SK-MEL-5 (cell line): ENCODE measurements at regions not wholly inside any gene's neighbourhood (a gene's known extent, or its start where the extent isn't known, plus 50 kb on each side); places are given as distances from the start of the nearest gene placed in this dataset.
"Not testable (repeated sequence)": the region's sequence is repeated elsewhere in the genome, so short reads cannot be mapped to it uniquely, and the experiment has no call there.

Experiments used
- DNase-seq: peaks from one replicate; pipeline ENCODE4 v3.0.0-alpha.2; 2016; ENCODE audit warnings: low read depth, low spot score
- in situ Hi-C: cut with HindIII; loops from 2 replicates; pipeline ENCODE4 v1.10.0; 2016; ENCODE audit warnings: low sequenced_read_pairs, high pct_unique_total_duplicates, low pct_unique_long_range_greater_than_20kb

DNA sequence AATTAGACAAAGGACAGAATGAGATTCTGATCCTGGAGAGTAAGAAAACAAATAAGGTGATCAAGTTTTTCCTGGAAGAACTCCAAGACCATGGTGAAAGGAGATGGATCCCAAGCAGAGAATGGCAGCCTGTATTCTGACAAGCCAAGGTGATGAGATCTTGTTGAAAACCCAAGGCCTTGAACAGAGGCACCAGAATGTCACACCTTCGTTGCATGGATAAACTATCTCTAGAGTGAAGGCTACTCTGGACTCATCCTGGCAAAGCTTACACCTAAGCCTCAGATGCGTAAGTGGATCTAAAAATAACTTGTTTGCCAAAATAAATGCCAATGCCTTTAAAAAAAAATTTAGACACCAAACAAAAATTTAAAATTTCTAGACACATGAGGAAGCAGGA, 605.9 kb downstream of the ETNK1 start:
- DNase-seq, result no peak

DNA sequence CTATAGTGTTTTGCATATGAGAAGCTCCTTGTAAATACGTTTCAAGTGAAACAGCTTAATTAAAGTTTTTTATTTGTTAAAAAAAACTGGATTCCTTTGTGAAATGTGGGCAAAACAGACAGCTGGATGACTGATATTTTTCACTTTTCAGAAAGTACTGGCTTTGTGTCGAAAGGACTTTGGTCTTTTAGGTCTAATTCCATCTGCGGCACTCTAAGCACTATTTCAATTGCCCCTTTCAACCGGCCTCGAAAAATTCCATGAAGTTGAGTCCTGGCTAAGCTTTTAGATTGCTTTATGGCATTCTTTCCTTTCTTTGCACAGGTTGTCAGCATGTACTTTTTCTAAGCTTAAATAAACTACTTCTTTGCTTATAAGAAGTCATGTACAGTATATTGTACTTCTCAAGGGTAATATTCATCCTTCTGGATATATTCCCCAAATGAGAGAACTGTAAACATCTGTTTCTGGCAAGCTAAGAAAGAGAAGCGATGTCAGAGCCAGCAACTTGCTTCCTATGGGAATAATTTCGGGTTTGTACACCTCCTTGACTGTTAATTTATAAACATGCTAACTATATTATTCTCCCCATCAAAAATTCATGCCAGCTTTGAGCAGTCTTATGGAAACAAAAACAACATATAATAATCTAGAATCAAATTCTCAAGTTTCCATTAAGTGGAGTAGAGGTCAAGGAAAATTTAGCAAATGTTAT, 611.3 kb downstream of the ETNK1 start:
- in situ Hi-C loops, result no loop called here
- DNase-seq, result no peak

More for the DNA sequence above, 605.9 kb downstream of the ETNK1 start:
- in situ Hi-C loops, result no loop called here

GRCh38 chr12:23236811-23237210, 611.8 kb downstream of the ETNK1 start:
- no peak for DNase-seq
- in situ Hi-C loops, result no loop called here

DNA sequence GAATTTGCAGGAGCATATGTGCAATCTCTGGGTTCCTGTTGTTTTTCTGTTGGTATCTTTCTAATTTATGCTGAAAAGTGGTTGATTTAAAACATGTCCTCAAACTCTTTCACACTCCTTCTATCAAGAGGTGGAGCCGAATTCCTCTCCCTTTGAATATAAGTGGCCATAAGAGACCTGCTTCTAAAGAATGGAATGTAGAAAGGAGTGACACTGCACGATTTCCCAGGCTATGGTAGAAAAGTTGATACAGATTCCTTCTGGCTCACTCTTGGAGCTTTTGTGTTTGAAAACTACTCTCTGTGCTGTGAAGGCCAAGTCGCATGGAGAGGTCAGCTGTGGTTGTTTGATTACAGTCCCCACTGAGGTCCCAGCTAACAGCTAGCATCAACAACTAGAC, 613.2 kb downstream of the ETNK1 start:
- DNase-seq, result no peak
- in situ Hi-C loops, result no loop called here

GRCh38 chr12:23238957-23239356, 614.0 kb downstream of the ETNK1 start:
- DNase-seq, result no peak
- in situ Hi-C loops, result no loop called here

- in situ Hi-C loops, result no loop called here
- no peak for DNase-seq
These were observed 620.2 kb downstream of the ETNK1 start for GRCh38 chr12:23245186-23245585.

DNA sequence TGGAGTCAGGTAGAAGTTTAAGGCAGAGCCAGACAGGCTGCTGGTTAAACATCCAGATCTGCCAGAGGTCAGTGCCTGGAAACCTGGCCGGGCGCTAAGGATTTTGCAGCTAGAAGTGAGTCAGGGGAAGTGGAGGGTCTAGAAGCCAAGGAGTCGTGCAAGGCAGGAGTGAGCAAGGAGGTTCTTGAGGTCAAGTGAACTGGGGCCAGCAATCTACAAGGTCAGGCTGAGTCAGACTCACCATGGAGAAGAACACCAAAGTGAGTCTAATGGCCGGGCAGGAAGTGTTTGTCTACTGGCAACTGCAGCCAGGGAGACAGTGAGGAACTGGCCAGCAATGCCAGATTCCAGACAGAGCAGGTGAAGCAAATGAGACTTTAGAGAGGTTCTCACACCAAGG, 628.2 kb downstream of the ETNK1 start:
- in situ Hi-C loops, result no loop called here
- no peak for DNase-seq

GRCh38 chr12:23253910-23254309, 628.9 kb downstream of the ETNK1 start:
- DNase-seq, in situ Hi-C loops: not testable (repeated sequence)

DNA sequence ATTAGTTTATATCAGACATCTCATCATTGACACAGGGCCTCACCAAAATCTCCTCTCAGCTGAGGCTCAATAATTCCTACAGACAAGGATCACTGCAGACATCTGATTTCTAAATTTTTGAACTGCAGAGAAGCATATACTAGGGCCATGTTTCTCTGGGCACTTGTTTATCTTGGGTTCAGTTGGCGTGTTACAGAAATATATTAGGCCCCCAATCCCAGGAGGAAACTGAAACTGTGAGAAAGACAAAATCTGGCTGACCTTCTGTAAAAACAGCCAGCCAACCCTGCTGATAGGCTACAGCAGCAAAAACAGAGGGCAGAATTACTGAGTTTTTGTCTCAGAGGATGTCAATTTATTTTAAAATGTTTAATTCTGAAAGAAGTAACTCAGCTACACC, 634.6 kb downstream of the ETNK1 start:
- DNase-seq, result no peak
- in situ Hi-C loops, result no loop called here

- no peak for DNase-seq
- in situ Hi-C loops, result no loop called here
These were observed 637.7 kb downstream of the ETNK1 start for GRCh38 chr12:23262670-23263069.

- DNase-seq, result no peak
- in situ Hi-C loops, result no loop called here
These were observed 652.9 kb downstream of the ETNK1 start for GRCh38 chr12:23277831-23278230.

- in situ Hi-C loops, result no loop called here
- DNase-seq, result no peak
These were observed 656.3 kb downstream of the ETNK1 start for GRCh38 chr12:23281295-23281694.

DNA sequence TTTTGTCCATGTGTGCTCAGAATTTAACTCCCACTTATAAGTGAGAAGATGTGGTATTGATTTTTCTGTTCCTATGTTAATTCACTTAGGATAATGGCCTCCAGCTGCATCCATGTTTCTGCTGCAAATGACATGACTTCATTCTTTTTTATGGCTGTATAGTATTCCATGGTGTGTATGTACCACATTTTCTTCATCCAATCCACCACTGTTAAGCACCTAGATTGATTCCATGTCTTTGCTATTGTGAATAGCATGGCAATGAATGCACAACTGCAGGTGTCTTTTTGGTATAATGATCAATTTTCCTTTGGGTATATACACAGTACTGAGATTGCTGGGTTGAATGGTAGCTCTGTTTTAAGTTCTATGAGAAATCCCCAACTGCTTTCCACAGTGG, 657.7 kb downstream of the ETNK1 start:
- DNase-seq, result no peak
- in situ Hi-C loops, result no loop called here

DNA sequence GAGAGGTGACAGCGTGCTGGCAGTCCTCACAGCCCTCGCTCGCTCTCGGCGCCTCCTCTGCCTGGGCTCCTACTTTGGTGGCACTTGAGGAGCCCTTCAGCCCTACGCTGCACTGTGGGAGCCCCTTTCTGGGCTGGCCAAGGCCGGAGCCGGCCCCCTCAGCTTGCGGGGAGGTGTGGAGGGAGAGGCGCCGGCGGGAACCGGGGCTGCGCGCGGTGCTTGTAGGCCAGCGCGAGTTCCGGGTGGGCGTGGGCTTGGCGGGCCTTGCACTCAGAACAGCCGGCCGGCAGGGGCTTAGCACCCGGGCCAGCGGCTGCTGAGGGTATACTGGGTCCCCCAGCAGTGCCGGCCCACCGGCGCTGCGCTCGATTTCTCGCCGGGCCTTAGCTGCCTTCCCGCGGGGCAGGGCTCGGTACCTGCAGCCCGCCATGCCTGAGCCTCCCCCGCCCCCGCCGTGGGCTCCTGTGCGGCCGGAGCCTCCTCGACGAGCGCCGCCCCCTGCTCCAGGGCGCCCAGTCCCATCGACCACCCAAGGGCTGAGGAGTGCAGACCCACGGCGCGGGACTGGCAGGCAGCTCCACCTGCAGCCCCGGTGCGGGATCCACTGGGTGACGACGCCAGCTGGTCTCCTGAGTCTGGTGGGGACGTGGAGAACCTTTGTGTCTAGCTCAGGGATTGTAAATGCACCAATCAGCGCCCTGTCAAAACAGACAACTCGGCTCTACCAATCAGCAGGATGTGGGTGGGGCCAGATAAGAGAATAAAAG, 661.0 kb downstream of the ETNK1 start:
- DNase-seq, in situ Hi-C loops: not testable (repeated sequence)

DNA sequence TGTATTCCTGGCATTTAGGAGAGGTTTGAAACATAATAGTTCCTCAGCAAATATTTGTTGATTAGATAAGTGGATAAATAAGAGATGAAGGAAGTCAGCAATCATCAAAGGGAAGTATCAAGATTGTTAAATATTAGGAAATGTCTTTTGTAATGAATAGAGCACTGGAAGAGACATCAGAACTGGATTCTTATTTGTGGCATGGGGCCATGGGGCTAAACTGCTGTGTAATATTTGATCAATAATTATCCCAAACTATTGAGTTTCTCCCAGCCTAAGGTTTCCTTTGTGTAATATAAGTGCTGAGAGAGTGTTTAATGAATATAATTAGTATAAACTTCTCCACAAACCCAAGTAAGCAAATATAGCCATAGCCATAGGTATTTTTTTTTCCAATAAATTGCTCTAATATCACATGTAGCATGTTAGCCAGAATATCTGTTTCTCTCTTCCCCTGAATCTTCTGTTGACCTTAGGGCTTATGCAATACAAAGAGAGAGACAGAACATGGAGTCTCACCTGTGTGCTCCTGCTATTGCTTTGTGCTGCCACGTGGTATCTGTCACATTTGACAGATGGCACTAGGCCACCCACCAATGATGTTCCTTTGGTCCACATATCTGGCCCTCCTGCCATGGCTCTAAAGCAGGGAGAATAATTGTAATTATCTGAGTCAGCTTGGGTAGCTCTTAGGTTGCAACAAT, 658.7 kb downstream of the SOX5 start:
- in situ Hi-C loops, result no loop called here
- no peak for DNase-seq

DNA sequence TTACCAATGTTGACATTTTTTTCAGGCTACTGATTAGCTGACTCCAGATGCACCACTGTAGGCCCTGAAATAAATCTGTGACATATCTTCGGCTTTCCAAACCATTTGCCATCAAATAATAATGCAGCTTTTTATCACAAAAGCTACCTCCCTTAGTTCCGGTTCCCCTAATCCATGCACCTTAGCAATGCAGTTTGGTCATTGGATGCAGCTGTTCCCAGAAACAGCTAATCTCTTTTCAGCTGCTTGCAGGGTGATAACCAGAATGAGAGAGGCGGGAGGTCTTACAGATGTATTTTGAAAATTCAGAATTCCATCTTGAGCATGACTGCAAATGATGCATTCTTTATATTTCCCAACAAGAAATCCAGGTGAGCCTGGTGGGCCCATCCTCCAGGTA, 646.2 kb downstream of the SOX5 start:
- in situ Hi-C loops, result no loop called here
- DNase-seq, result no peak

DNA sequence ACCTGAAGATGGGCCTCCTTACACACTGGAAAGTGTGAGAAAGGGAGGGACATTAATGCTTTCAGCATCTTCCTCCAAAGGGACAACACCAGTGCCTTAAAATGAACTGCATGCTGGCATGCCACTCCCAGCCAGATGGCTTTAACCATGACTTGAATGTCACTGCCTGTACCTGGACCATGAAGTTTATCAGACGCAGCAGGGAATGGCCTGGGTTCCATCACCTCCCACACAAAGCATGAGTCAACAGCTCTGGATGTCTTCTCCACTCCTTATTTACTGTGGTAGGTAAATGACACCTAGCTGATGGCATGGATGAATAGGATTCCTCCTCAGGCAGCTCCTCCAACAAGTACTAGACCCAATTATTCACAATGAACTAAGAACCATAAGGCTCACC, 645.6 kb downstream of the SOX5 start:
- in situ Hi-C loops, result no loop called here

GRCh38 chr12:23333938-23334337, 615.5 kb downstream of the SOX5 start:
- in situ Hi-C loops, result no loop called here
- DNase-seq, result no peak

More for the DNA sequence above, 645.6 kb downstream of the SOX5 start:
- no peak for DNase-seq

DNA sequence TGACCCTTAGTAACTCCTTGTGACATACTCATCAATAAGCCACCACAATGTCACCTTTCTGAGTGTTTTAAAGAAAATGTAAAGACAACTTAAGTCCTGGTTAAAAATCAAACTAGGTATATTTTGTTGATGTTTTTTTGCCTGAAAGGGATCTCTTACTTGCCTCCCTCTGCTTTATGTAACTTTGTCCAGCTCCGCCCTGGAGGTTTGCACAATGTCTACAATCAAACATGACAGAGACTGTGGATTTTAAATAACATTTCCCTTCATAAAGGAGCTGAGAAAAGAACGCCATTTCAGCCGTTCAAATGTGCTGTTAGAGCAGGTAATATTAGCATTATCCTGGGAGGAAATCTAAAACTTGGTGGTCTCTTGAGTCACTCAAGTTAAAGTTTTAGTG, 613.9 kb downstream of the SOX5 start:
- in situ Hi-C loops, result no loop called here
- no peak for DNase-seq
